HG02798 (cell line): ENCODE measurements at regions not wholly inside any gene's neighbourhood (a gene's known extent, or its start where the extent isn't known, plus 50 kb on each side); places are given as distances from the start of the nearest gene placed in this dataset.

ENCODE experiments used
- ATAC-seq: cut with Tn5 transposase; IDR thresholded peaks from one replicate; pipeline ENCODE4 v1.9.1; 2021; ENCODE audit warnings: mild to moderate bottlenecking; ENCODE audit not compliant: unreplicated experiment, poor library complexity

DNA sequence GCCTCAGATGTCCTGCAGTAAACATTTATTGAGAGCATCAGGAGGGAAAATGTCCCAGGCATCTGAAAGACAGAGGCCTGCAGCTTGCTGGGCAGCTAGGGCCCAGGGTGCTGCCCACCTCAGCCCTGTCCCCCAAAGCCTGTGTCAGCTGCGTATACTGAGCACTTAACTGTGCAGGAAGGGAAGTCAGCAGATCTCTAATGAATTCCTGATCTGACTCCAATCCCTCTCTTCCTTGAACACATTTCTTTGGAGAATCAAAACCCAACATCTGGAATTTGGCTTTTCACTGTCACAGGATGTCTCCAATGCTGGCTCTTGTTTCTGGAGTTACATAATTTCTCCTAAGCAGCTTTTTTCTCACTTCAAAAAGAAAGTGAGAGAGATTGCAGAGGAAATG lies 364.7 kb upstream of the NFE2L3 start:
- ATAC-seq, result no peak

DNA sequence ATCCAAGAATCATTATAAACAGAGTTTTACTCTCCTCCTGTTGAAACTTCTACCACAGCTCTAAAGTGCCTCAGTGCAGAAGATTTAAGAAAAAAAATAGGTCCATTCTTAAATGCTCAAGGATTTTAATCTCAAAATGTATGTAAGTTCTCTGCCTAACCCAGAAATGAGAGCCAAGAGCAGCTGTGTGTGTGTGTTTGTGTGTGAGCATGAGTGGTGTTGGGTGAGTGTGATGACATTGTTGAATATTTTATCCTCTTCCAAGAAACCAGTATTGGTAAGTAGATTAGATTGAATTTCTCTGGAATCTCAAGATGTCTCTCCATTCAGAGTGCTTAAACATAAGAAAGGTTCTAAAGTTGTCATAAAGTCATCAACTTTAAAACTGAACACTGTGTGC lies 363.6 kb upstream of the NFE2L3 start:
- no peak for ATAC-seq

DNA sequence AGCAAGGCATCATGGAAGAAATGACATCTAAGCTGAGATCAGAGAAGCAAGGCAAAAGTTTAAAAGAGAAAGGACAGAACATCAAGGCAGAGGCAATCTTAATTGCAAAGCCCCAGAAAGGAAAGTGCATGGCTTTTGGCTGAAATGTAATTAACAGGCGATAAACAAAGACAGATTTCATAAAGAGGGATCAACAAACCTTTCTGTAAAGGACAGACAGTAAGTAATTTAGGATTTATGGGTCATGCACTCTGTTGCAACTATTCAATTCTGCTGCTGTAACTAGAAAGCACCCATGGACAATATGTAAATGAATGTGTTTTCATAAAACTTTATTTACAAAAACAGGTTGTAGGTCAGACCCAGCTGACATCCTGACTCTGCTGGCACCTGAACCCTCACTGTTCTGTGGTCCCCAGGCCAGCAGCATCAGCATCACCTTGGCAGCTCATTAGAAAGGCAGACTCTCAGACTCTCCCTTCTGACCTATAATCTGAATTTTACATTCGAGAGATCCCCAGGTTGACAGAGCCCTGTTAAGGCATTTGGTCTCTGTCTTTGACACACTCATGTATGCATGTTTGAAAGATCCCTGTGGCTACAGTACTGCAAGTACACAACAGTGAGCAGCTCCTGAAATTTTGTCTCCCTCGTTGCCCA lies 362.9 kb upstream of the NFE2L3 start:
- ATAC-seq, result no peak

DNA sequence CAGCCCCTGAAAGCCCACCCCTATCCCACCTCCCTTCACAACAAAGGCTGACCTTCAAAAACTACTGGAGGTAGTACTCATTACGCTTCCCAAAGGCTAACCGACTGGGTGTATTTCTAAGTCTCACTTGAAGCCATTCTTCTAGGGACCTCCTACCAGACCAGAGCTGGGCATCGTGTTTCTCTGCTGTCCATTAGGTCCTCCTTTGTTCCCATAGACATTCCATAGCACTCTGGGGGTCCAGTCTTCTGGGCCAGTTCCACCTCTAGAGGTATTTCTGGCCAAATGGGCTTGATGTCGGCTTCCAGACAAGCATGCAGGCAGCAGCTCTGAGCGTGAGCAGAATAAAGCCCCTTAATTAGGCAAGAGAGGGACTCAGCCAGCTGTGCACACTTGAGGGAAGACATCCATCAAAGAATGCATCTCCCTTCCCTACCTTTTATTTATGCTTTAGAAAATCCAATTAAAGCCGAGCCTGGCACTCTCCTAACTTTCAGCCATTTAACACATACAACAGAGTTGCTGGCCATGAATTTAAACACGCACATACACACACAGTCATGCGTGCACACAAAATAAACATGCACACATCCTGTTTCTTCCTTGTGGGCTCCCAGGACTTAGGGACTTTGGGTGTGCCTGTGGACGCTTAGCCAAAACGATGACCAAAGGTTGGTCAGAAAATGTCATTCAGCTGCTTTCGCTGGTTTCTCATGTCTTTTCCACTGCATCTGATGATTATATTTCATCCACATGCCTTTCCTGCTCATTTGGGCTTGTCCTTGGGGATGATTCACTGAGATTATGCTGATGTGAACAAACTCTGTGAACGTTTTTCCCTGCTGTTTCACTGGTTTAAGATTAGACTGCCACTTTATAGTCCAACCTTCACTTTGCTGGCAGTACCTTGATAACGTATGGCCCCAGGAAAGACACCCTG lies 362.0 kb upstream of the NFE2L3 start:
- no peak for ATAC-seq

DNA sequence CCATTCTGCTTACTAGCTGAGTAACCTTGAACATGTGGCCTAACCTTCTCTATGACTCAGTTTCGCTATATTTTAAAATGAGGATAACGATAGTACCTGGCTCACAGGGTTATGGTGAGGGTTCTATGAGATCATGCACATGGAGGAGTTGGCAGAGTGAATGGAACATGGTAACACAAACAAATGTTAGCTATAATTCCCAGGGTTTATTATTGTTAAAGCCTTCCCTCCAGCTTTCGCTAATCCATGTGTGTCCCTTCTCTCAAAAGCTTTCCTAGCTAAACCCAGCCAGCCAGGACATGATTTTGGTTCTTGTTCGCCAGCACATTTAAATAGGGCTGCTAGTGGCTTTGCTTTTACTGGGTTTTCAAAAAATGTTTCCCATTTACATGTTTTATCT lies 361.0 kb upstream of the NFE2L3 start:
- no peak for ATAC-seq

DNA sequence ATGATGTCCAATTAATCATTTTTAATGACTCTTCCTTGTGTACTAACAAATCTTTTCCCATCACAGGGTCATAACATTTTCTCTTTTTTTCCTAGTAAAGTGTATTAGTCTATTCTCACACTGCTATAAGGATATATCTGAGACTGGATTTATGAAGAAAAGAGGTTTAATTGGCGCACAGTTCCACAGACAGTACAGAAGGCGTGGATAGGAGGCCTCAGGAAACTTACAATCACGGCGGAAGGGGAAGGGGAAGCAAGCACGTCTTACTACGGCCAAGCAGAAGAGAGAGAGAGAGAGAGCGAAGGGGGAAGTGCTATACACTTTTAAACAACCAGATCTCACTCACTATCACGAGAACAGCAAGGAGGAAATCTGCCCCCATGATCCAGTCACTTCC lies 359.4 kb upstream of the NFE2L3 start:
- no peak for ATAC-seq

DNA sequence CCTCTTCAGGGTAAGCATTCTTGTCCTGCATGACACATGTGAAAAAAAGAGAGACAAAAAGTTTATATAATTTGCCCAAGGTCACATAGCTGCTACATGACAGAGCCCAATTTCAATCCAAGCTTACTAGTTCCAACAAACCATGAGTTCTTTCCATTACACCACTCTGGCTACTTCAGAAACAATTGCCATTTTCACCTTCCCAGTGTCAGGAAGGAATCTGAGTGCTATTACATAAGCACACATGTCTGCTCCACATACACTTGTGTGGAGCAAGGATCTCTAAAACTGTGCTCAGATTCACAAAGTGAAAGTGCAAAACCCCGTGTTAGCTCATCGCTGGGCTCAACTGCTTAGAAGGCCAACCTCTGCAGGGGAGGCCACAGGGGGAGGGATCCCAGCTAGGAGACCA lies 356.2 kb upstream of the NFE2L3 start:
- ATAC-seq, result no peak

DNA sequence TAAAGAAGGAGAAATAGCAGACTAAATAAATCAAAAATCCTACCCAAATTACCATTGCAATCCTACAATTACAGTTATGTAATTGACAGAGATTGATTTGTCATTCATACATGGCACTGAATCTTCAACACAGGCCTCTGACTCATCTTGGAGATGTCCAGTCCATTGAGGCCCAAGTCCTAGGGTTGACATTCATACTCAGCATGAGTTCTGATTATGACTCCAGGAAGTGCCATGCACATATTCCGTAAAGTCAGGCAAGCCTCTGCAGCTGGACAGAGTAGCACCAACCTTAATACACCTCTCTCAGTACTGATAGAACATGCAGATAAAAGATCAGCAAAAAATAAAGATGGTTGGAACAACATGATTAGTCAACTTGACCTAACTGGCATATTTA lies 353.7 kb upstream of the NFE2L3 start:
- no peak for ATAC-seq

DNA sequence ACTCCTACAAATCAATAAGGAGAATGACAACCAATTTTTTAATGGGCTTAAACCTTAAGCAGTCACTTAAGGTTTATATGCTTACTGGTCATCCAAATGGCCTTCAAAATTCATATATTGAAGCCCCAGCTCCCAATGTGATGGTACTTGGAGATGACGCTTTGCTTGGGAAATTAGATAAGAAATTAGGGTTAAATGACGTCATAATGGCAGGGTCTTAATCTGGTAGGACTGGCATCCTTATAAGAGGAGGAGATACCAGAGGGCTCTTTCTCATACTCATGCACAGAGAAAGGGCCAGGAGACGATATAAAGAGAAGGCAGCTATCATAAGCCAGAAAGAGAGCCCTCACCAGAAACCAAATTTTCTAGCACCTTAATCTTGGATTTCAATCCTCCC lies 350.8 kb upstream of the NFE2L3 start:
- ATAC-seq, result no peak

DNA sequence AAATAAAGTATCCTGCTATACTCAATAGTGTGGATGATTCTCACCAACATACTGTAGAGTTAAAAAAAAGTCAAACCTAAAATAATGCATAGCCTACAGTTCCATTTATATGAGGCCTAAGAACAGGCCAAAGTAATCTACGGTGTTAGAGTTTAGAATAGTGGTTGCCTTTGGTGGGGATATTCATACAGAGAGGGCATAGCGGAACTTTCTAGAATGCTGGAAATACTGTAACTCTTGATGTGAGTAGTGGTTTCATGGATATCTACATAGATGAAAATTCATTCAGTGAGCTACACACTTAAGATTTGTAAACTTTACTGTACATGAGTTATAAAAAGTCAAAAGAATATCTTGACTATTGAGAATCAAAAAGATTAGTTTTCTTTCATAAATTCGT lies 349.9 kb upstream of the NFE2L3 start:
- ATAC-seq, result no peak

DNA sequence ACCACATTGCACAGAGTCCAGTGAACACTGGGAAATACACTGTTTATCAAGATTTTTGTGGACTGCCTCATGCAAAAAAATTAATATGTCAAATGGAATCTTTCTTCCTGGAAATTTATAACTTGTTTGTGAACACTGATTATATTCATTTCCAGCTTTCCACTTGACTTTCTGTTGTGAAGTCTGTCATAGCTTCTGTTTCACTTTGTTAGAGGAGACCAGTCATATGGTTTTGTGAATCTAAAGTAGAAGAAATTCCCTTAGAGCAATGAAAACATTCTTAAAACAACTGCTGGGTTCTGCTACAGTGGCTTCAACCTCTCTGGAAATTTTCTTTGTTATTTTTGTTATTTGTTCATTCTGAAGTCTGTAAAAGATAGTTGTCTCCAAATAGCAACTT lies 349.5 kb upstream of the NFE2L3 start:
- ATAC-seq, result peak; percentile 45

DNA sequence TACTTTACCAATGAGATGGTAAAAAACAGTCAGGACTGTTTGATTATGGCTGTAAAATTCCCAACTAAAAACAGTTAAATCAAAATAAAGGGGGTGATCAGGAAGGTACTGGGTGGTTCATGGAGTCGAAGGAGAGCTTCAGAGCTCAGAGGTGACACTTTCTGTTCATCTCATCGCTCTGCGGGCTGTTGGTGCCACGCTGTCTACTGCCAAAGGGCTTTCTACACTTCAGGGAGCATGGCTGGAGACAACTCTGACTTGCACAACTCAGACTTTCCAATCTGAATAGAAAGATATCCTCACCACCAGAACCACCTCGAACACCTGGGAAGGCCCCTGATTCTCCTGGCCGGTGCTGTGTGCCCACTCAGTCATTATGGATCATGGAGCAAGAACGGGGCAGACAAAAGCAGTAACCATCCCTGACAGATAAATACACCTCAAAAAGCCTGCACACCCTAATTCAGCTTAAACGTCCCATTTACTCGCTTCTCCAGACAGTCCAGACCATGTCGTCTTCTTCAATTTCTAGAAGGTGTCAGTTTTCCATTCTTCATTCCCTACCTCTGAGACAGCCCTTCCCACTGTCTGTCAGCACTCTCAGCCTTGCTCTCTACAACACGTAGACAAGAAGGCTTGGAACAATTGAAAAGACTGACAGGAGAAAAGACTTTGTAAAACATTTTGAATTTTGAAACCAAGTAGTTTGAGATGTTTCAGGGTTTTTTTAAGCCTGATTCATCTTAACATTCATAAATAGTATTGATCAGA lies 348.7 kb upstream of the NFE2L3 start:
- ATAC-seq, result no peak

DNA sequence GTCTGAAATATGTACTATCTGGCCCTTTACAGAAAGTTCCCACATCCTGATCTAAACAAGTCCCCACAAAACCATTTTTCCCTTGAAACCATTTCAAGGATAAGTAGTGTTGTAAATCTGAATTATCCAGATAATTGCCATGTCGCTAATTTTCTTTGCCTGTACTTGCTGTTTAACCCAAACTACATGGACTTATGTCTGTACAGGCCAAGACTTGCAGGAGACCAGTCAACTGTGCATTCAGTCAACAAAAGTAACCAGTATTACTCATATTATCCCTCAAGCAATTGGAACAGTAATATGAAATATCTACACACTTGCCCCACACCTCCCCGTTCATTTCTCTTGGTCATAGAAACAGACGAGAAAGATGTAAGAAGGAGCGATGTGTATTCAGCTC lies 347.8 kb upstream of the NFE2L3 start:
- no peak for ATAC-seq

DNA sequence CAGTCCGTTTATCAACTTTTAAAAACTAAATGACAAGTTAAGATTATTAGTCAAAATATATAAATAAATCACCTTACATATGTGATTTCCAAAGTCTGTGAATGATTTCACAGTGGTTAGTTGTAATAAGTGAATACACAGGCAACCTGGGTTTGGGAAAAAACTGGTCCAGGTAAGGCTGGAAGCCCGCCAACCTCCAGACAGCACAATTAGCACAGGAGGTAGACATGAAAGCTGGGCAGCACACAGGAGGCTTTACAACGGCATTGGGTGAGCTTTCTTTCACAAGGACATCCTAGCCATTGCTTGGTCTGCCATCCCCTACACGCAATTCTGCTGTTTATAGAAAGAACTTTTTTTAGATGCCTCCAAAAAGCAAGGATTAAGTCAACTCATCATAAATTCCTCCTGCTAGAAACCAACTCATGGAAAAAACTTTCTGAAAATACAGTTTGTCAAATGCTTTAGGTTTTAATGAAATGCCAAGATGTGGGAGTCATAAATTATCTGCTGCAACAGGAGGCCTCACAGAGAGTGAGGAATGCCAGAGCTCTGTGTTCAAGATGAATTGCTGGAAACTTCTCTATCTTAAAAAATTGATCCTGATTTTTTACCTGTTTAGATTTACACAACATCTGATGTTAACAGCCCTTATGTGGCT lies 346.8 kb upstream of the NFE2L3 start:
- ATAC-seq, result no peak

DNA sequence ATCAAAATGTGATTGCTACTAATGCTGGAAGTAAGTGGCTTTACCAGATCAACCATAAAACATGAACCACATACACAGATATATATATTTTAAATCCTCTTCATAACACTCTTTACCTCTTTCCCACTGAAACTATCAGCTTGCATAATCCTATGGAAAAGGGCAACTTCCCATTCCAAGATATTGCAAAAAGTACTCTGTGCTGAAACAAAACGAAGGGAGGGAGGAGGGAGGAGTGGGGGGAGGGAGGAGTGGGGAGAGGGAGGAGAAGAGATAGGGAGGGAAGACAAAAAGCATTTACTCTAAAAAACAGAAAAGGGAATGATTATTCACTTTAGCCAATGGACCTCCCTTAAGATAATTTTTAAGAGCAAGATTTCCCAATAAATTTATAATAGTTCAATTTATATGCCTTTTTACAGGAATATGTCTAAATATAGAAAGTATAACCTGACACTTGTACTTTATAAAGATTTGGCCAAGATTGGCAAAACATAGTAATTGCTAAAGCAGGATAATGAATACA lies 344.8 kb upstream of the NFE2L3 start:
- no peak for ATAC-seq

DNA sequence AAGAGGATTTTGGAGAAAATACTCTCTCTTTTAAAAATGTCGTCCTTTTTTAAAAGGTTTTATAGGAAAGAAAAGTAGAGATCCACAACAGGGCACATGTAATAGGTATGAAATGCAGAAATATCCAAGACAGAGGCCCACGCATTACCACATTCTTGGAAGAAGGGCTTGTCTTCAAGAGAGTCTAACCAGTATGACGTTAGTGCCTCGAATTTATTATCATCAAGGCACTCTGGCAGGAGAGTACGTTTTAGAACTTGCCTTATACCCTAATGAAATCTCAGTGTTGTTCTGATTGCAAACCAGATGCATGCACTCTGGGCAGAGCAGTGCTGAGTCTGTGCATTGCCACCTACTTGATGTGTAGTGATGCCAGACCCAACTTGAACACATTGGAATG lies 342.6 kb upstream of the NFE2L3 start:
- ATAC-seq, result no peak

DNA sequence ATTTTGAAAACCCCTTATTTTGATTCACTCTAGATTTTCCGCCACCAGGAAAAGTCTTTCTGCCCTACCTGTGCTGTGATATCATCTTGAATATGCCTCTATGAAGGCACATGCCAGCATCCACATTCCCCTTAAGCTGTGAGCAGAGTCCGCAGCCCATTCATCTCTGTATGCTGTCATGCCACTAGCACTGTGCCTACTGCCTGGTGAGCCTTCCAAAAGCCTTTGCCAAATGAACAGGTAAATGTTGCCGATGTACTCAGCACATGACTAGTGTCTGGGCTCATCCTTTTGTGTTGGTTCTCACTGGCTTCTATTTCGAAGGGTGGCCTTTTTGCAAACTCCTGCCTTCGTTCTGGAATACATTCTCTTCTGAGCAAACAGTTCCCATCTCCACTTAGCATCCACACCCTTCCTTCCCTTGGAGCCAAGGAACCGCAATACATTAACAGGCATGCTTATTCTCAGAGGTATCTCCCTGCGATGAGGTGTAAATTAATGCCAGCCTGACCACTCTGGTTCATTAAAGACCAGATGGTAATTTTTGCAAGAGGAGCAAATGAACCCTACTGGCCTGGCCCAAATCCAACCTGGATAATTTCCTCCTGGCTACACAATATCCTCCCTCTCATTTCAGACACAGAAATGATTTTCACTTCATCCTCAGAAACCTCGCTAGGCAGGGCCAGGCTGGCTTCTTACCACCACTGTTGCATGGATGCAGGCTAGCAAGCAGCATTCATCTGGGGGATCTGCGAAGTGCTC lies 339.7 kb upstream of the NFE2L3 start:
- ATAC-seq, result no peak

DNA sequence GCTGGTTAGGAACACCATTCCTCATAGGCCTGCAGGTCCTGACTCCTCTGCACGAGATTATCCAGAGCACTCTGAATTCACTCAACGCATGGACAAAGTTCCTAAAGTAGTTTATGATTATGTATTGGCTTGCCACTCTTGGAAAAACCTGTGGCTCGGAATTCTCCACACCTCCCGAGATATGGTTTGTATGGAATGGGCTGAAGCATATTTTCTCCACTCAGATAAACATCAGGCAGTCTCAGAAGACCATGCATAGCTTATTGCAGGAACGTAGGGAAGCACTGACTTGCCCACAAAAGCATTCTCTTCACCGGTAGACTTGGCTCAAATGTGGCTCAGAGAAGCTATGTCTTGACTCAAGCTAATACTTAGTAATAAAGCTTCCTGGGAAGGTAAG lies 338.6 kb upstream of the NFE2L3 start:
- ATAC-seq, result no peak

DNA sequence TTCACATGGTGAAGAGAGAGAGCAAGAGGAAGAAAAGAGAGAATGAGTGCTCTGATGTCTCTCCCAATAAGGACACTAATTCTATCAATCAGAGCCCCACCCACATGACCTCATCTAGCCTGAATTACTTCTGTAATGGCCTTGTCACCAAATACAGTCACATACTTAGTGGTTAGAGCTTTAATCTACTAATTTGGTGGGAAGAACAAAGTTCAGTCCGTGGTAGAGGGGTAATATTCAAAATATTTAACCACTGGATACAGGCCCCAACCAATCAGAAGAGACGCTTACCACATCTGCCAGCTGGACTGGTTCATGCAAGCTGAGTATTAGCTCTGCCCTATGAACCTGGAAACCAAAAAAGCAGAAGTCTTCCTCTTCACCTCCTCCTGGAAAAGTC lies 336.3 kb upstream of the NFE2L3 start:
- no peak for ATAC-seq
